NCI-H2029 treated with DMSO at 0.1 percent for 48 hours (cell line): ENCODE measurements at regions not wholly inside any gene's neighbourhood (a gene's known extent, or its start where the extent isn't known, plus 50 kb on each side); places are given as distances from the start of the nearest gene placed in this dataset.

ENCODE experiments used
- DNase-seq: peaks from one replicate; lab custom pipeline; 2025; lab: John Stamatoyannopoulos, UW

DNA sequence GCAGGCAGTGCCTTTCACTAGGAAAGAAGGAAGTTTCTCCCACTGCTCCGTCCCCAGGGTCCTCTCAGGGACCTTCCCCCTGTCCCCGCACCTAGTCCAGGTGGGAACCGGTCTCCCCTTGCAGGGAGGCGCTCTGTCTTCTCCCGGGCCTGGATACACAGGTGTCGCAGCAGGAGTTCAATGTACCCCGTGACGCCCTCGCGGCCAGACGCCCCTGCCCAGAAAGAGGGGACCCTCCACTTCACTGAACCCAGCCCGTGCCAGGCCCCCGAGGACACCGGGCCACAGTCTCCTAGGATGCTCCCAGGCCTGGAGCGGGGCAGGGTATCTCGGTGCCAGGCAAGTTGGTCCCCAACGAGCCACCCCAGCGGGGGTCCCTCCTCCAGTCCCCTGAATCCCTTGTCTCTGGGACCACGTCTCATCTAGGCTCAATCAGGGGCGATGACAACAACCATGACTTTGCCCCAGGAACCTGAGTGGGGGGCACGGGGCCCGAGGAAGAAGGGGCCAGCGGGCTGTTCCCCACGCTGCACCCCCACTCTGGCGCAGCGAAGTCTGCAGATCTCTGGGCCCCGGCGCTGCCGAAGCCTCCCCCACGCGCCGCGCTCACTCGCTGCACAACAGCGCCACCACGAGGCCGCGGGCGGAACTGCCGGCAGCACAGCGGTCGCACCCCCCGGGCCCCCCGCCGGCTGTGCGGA lies 103.0 kb downstream of the EDN3 start:
- DNase-seq: no peak

DNA sequence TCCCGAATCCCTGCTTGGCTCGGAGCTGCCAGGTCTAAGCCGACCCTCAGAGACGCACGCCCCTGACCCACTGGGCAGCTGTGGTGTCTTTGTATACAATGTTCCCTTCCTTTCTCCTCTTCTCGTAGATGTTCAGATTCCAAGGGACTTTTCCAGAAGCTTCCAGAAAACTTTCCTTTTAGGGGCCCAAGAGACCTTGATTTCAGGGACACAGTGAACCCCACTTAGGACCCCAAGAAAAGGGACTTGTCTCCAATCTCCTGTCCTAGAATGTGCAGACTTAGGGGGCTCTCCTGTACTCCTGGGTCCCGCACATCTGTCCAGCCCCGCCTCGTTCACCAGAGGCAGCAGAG lies 103.5 kb downstream of the EDN3 start:
- no peak for DNase-seq

DNA sequence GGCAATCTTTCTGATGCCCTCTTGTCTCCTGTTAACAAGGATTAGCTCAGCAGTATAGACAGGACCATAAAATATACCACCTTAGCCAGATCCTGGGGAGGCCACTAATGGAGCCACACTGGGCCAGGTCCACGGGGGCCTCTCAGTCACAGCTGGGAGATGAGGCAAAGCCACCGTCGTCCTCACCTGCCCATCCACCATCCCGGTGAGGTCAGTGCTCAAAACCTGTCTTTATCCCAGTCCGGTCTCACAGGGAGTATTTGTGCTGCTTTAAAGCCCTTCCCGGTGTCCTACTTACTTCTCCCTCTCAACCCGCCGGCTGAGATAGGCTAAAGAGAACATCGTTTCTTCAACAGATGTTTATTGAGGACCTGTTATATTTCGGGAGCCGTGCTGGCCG lies 104.3 kb downstream of the EDN3 start:
- DNase-seq: no peak

GRCh38 chr20:59405226-59406200 lies 105.1 kb downstream of the EDN3 start:
- no peak for DNase-seq

DNA sequence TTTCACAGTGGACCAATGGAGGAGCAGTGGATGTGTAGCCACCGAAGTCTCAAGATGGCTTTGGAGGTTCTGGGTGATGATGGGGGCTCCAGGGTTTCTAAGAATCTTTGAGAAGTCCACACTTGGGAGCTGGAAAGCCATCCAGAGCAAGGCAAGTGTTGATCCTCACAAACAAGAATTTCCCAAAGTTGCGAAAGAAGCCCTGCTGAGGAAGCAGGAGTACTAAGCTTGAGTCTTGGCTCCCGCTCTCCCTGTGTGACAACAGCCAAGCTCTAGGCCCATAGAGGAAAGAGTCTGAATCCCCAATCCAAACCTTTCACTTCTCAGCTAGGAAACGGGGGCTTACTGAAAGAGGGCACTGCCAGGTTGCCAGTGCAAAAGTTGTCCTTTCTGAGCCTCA lies 106.0 kb downstream of the EDN3 start:
- no peak for DNase-seq

- DNase-seq: no peak
These were observed 110.8 kb downstream of the EDN3 start for GRCh38 chr20:59411170-59411569.

- DNase-seq: no peak
These were observed 111.2 kb downstream of the EDN3 start for GRCh38 chr20:59411589-59411988.

GRCh38 chr20:59412181-59412580 lies 111.8 kb downstream of the EDN3 start:
- no peak for DNase-seq

DNA sequence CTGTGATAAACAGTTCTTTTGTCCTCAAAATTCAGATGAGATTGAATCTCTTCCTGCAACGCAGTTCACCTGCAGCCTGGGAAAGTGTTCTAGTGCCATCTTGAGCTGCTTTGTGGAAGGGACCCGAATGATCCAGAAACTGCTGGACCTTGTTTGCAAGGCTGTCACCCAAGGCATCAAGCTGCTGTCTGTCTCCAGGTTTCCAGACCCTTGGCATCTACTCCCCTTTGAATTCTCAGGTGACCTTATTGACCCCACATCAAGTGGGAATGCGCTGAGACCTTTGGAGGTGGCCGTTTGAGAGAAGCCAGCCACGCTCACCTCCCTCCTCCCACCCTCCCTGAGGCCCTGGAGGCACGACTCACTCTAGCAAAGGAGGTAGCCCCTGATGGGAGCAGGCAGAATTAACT lies 112.5 kb downstream of the EDN3 start:
- no peak for DNase-seq

DNA sequence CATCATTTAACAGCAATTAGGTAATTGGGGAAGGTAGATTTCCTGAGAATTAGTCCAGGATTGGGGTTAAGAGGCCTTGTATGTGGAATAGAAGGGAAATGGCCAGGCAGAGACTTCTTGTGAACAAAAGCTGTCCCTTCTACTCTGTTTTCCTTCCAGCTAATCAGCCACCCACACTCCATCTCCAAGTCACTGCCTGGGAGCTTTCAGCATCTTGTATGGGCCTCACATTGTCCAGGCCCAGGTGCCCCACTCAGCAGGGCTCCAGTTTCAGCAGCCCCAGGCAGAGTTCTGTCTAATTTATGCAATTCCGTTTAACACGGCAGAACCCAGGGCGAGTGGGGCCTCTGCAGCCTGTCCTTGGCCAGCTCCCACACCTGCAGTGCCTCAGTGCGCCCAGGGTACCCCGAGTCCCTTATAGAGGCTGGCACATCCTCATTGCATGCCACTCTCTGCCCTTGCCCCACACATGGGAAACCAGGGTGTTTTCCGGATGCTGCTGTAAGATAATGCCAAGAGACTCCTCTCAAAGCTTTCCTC lies 113.0 kb downstream of the EDN3 start:
- no peak for DNase-seq

GRCh38 chr20:59414936-59415623 lies 114.7 kb downstream of the EDN3 start:
- DNase-seq: no peak

GRCh38 chr20:59416916-59417315 lies 116.5 kb downstream of the EDN3 start:
- DNase-seq: no peak

- no peak for DNase-seq
These were observed 120.7 kb downstream of the EDN3 start for GRCh38 chr20:59421089-59421488.

DNA sequence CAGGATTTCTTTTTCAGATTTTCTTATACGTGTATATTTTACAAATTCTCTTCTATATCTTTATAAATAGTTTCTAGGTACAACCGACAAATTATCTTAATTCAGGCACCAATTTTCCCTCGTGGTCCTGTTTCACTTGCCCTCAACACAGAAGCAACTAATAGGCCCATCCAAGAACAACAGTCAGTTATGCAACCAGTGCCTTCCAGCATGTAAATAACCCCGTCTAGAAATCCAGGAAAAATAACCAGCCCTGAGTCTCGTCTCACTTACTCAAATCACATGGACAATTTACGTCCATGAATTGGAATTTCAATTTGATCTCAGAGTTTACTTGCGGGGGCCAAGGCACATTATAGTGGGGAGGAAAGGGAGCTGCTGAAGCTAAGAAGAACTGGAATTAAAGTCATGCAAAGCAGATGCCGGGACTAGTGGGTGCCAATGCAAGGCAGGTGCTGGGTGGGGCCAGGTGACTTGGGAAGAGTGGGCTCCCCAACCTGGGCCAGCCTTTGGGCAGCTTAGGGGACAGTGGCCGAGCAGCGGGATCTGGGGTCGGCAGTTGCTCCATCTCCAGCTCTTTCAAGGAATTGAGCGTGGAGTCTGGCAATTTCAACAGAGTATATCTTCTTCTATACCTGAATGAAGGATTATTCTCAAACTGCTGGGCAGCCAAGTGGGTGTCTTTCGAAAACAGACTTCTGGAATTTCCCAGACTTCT lies 121.7 kb downstream of the EDN3 start:
- no peak for DNase-seq

GRCh38 chr20:59422872-59423544 lies 122.6 kb downstream of the EDN3 start:
- no peak for DNase-seq

DNA sequence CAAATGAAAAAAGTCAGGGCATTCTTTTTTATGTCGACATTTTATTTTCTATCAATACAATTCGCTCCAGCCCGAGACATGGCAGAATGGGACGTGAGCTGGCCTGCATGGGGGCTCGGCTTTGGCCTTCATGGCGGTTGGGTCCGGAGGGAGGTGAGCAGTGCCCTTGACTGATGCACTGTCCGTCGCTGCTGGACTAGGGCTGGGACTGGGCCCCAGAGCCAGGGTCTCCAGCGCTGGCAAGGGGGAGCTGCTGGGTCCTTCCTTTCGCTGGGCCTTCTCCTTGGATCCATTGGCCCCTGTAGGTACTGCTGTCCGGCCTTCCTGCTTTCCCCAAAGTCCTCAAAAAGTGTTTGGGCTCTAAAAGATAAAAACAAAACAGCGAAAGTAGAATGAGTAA lies 124.6 kb downstream of the EDN3 start:
- DNase-seq: no peak

GRCh38 chr20:59425572-59425971 lies 125.2 kb downstream of the EDN3 start:
- DNase-seq: no peak

- no peak for DNase-seq
These were observed 127.6 kb downstream of the EDN3 start for GRCh38 chr20:59428006-59428405.

- no peak for DNase-seq
These were observed 128.2 kb downstream of the EDN3 start for GRCh38 chr20:59428441-59429205.

DNA sequence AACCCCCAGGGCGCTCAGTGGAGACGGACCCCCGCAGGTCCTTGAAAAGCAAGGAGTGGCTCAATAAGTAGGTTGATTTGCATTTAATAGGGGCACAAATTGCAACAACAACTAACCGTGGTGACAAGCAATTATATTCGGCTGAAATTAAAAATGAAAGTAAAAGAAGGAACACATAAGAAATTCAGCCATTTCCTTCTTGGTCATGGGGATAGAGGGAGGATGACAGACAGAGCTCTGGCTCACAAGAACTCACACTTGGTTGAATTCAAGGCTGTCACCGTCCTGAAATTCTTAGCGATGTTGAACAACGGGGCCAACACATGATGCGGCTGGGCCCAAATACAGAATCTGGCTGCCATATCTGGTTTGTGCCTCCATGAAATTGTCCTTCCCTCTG lies 129.0 kb downstream of the EDN3 start:
- DNase-seq: no peak

DNA sequence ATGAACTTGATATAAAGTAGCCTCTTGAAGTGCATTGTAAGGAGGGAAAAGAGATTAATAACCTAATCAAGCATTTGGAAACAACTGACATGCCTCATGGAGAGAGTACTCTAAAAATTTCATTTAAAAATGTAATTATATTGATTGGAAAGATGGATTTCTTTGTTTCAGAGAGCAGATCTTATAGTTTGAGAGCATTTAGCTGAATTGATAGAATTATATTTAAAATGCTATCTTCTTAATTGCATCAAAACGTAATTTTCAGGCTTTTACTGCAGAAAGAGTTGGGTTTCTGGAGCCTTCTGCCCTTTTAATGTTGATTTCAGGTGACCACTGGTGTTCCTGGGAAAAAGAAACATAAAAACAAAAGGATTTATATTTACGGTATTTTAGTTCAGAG lies 130.6 kb downstream of the EDN3 start:
- DNase-seq: no peak
